Skeletal muscle tissue (tissue), 3 donors: ENCODE measurements at regions not wholly inside any gene's neighbourhood (a gene's known extent, or its start where the extent isn't known, plus 50 kb on each side); places are given as distances from the start of the nearest gene placed in this dataset.
"Not testable (repeated sequence)": the region's sequence is repeated elsewhere in the genome, so short reads cannot be mapped to it uniquely, and the experiment has no call there.

ENCODE experiments used
- H3K27ac ChIP-seq: one replicate; pipeline ENCODE4 v1.7.0; 2013; ENCODE audit warnings: mild to moderate bottlenecking, low read depth, low read length, inconsistent platforms
- H3K27me3 ChIP-seq, 3 donors: one replicate each; pipeline ENCODE4 v1.7.0; 2013; ENCODE audit warnings: low read length in 3 of 3; ENCODE audit not compliant: control insufficient read depth in 3 of 3, insufficient read depth in 3 of 3
- H3K36me3 ChIP-seq, 3 donors: one replicate each; pipeline ENCODE4 v1.7.0; 2013; ENCODE audit warnings: low read length in 3 of 3; ENCODE audit not compliant: control insufficient read depth in 3 of 3, insufficient read depth in 3 of 3
- H3K4me1 ChIP-seq, 3 donors: one replicate each; pipeline ENCODE4 v1.7.0; 2013; ENCODE audit warnings: low read length in 3 of 3, mild to moderate bottlenecking in 3 of 3; ENCODE audit not compliant: control insufficient read depth in 3 of 3, insufficient read depth in 3 of 3
- H3K4me3 ChIP-seq, 3 donors: one replicate each; pipeline ENCODE4 v1.7.0; 2013; ENCODE audit warnings: low read length in 3 of 3
- H3K9ac ChIP-seq, 3 donors: one replicate each; pipeline ENCODE4 v1.7.0; 2013; ENCODE audit warnings: low read length in 3 of 3, mild to moderate bottlenecking in 3 of 3, moderate library complexity in 2 of 3, low read depth in 1 of 3
- H3K9me3 ChIP-seq, 3 donors: one replicate each; pipeline ENCODE4 v1.7.0; 2013; ENCODE audit warnings: low read length in 3 of 3; ENCODE audit not compliant: control insufficient read depth in 3 of 3
- donor health status: Osteomylitis.

DNA sequence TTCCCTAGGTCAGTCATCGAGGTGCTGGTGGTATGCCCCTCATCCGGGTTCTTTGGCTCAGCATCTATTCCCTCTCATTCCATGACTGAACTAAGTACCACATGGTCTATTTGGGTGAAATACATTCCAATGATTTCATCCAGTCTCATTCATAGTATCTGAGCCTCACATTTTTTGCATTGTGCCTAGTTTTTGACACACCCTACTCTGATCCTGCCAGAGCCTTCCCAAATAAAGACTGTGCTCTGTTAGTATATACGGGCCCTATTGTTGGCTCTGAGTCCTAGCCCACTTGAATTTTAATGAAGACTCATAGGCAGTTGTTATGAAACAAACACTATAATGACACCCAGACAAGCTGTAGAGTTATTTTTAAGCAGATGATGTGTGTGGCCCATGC lies 740.7 kb downstream of the CETN3 start:
- H3K9me3 ChIP-seq = no peaks in the 10 kb centered on the region
- no peaks in the 10 kb centered on the region for H3K36me3 ChIP-seq
- no peak overlapping the region for H3K27ac ChIP-seq
- H3K9ac ChIP-seq = no peak overlapping the region
- H3K4me1 ChIP-seq = no peaks in the 10 kb centered on the region
- no peak overlapping the region for H3K4me3 ChIP-seq
- no peaks in the 10 kb centered on the region for H3K27me3 ChIP-seq

DNA sequence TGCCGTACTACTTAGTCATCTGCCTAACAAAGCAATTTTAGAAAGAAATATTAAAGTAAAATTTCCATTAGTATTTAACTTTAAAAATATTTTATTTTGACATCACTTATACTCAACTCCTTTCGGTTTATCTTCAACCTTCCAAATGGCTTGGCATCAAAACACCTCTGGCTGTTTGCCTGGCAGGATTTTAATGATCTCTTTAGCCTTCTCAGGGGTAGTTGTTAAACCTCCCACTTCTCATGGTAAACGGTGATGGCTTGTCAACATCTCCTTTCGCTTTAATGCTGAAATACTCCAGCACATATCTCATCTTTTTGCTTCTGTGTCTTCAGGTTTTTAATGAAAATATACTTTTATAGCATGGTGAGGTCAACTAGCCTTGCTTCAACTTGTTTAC lies 747.1 kb downstream of the CETN3 start:
- H3K4me1 ChIP-seq = no peaks in the 10 kb centered on the region
- no peak overlapping the region for H3K9ac ChIP-seq
- no peak overlapping the region for H3K27ac ChIP-seq
- H3K4me3 ChIP-seq = no peak overlapping the region
- no peaks in the 10 kb centered on the region for H3K27me3 ChIP-seq
- H3K9me3 ChIP-seq = peaks cover 0 to 2% (median 0%) of the 10 kb centered on the region in 3 donors
- H3K36me3 ChIP-seq = no peaks in the 10 kb centered on the region

DNA sequence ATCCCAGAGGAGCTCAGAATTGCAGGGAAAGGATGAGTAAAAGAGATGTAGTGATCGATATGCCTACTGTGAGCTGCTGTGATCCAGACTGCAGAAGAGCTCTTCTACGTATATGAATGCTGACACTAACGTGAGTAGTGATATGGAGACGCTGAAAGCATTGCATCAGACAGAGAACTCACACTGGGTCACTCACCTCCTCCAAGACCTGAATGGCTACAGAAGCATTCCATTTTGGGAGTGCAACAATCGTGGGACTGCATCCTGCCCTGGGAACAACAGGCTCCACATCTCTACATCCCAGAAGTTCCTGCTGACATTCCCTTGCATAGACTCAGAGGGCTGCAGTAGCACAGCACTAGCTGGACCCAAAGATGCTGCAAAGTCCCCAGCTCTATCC lies 755.9 kb upstream of the MEF2C start:
- Histone ChIP-seq H3K4me1 (no peaks in the 10 kb centered on the region), H3K27me3 (no peaks in the 10 kb centered on the region), H3K36me3 (no peaks in the 10 kb centered on the region), H3K27ac (no peak overlapping the region), H3K4me3 (no peak overlapping the region), H3K9me3 (no peaks in the 10 kb centered on the region), H3K9ac (no peak overlapping the region)

DNA sequence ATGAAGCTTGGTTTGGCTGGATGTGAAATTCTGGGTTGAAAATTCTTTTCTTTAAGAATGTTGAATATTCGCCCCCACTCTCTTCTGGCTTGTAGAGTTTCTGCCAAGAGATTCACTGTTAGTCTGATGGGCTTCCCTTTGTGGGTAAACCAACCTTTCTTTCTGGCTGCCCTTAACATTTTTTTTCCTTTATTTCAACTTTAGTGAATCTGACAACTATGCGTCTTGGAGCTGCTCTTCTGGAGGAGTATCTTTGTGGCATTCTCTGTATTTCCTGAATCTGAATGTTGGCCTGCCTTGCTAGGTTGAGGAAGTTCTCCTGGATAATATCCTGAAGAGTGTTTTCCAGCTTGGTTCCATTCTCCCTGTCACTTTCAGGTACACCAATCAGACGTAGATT lies 751.2 kb upstream of the MEF2C start:
- not testable (repeated sequence) for H3K36me3 ChIP-seq, H3K27ac ChIP-seq, H3K4me1 ChIP-seq, H3K27me3 ChIP-seq, H3K9me3 ChIP-seq, H3K9ac ChIP-seq, H3K4me3 ChIP-seq

DNA sequence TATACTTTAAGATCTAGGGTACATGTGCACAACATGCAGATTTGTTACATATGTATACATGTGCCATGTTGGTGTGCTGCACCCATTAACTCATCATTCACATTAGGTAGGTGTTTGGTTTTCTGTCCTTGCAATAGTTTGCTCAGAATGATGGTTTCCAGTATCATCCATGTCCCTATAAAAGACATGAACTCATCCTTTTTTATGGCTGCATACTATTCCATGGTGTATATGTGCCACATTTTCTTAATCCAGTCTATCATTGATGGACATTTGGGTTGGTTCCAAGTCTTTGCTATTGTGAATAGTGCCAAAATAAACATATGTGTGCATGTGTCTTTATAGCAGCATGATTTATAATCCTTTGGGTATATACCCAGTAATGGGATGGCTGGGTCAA lies 747.1 kb upstream of the MEF2C start:
- not testable (repeated sequence) for H3K9ac ChIP-seq, H3K9me3 ChIP-seq

DNA sequence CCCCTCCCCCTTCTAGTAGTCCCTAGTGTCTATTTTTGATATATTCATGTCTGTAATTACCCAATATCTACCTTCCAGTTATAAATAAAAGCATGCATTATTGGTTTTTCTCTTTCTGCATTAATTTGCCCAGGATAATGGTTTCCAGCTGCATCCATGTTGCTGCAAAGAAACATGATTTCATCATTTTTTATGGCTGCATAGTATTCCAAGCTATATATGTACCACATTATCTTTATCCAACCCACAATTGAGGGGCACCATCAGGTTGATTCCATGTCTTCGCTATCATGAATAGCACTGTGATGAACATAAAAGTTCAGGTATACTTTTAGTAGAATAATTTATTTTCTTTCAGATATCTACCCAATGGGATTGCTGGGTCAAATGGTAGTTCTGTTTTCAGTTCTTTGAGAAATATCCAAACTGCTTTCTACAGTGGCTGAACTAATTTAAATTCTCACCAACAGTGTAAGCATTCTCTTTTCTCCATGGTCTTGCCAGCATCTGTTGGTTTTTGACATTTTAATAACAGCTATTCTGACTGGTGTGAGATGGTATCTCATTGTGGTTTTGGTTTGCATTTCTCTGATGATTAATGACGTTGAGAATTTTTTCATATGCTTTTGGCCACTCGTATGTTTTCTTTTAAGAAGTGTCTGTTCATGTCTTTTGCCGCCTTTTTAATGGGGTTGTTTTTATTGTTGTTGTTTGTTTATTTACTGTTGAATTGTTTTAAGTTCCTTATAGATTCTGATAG lies 746.1 kb upstream of the MEF2C start:
- Histone ChIP-seq H3K36me3 (no peaks in the 10 kb centered on the region), H3K4me1 (no peaks in the 10 kb centered on the region), H3K27me3 (no peaks in the 10 kb centered on the region), H3K27ac (no peak overlapping the region), H3K9me3 (peaks cover 0 to 4% (median 0%) of the 10 kb centered on the region in 3 donors), H3K4me3 (no peak overlapping the region), H3K9ac (no peak overlapping the region)

More for the DNA sequence above, 747.1 kb upstream of the MEF2C start:
- H3K4me3 ChIP-seq, H3K4me1 ChIP-seq, H3K36me3 ChIP-seq, H3K27me3 ChIP-seq, H3K27ac ChIP-seq: not testable (repeated sequence)

DNA sequence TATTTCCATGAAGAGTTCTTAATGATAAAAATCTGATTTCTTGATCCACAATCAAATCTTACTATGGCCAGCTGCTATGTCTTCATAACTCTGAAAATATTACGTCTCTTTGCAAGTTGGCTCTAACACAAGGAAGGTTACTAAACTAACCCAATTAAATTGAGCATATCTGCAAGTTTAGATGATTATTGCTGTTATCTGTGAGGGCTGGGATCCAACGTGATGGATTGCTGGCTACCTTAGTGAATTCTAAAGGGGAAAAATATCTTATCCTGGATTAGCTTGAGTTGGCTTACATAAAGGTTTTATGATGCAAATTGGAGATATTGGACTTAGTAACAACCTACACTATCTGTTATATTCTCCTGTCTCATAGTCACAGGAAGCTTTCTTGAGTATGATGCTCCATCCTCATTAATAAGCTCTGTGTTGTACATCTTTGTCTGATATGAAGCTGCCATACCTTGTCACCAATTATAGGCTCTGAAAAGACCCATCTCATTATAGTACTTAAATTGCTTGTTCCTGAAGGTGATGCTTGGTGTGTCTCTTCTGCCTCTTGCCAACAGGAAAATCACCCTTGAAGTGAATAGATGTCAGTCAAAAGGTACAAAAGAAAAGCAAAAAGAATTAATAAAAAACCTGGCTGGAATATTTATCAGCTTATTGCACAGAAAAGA lies 733.0 kb upstream of the MEF2C start:
- no peaks in the 10 kb centered on the region for H3K36me3 ChIP-seq
- no peak overlapping the region for H3K9ac ChIP-seq
- no peaks in the 10 kb centered on the region for H3K27me3 ChIP-seq
- H3K4me3 ChIP-seq = no peak overlapping the region
- H3K4me1 ChIP-seq = no peaks in the 10 kb centered on the region
- no peaks in the 10 kb centered on the region for H3K9me3 ChIP-seq
- no peak overlapping the region for H3K27ac ChIP-seq

DNA sequence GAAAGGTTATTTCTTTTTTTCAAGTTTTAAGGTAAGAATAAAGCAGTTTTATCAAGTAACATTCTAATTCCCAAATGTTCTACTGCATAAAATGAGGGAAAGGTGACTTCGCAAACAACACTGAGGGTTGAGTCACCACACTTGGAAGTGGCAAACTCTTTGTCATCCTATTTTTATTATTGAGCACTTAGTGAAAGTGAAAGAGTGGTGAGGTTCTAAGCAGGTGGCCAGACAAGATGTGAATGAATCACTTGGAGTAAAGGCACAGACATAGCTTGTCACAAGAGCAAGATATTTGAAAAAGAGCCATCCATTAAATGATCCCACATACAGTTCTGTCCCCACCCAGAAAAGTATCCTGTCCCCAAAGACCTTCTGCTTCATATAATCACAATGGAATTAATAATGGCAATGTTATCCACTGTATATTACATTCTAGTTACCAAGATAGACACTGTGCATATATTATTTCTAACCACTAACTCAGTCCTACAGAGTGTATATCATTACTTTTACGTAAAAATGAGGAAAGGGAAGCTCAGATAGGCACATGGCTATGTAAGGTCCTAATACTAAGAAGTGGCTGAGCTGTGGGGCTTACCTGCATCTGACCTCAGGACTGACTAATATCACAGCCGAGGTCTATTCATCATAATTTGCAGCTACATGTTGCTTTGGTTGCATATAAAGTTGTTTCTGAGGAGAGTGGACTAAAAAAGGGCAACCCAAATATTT lies 730.4 kb upstream of the MEF2C start:
- H3K9me3 ChIP-seq = no peaks in the 10 kb centered on the region
- H3K36me3 ChIP-seq = no peaks in the 10 kb centered on the region
- no peak overlapping the region for H3K27ac ChIP-seq
- H3K4me1 ChIP-seq = no peaks in the 10 kb centered on the region
- no peak overlapping the region for H3K9ac ChIP-seq
- H3K27me3 ChIP-seq = no peaks in the 10 kb centered on the region
- H3K4me3 ChIP-seq = no peak overlapping the region

DNA sequence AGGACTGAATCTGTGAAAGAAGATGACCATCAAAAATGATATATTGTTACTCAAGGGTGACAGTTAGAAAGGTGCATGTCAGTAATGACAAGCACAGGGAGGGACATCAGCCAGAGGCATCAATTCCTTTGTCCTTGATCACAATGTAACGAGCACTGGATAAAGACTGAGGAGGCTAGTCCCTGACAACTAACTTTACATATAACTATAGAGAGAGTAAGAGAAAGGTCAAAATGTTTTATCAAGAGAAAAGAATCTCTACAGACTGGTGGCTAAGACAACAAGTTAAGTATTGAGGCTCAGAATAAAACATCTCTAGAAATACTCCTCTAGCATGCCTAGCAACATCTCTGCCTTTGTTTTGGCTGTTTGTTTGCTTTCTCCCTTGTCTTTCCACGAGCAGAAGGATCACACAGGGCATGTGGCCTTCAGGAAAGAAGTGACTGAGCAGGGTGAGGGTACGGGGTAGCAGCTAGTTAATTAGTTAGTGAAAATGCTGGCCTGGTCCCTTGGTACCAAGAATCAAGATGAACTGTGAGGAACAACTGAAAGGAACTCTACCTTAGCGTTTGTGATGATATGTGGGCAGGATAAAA lies 724.1 kb upstream of the MEF2C start:
- H3K9me3 ChIP-seq = no peaks in the 10 kb centered on the region
- H3K27me3 ChIP-seq = no peaks in the 10 kb centered on the region
- H3K9ac ChIP-seq = no peak overlapping the region
- H3K36me3 ChIP-seq = no peaks in the 10 kb centered on the region
- H3K4me1 ChIP-seq = no peaks in the 10 kb centered on the region
- no peak overlapping the region for H3K4me3 ChIP-seq
- no peak overlapping the region for H3K27ac ChIP-seq

DNA sequence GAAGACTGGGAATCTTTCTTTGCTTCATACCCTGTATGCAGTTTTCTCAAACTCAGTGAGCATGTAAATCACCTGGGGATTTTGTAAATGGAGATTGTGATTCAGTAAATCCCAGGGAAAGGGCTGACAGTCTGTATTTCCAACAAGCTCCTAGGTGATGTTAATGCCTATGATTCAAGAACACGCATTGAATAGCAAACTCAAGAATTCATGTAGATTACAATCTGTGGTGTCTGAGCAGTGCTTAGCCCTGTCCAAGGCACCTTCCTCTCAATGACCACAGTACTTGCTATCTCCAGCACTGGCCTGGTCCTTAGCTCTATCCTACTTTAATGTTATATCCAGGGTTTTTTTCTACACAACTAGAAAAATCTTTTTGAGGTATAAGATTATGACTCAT lies 721.4 kb upstream of the MEF2C start:
- Histone ChIP-seq H3K9ac (no peak overlapping the region), H3K4me1 (no peaks in the 10 kb centered on the region), H3K36me3 (no peaks in the 10 kb centered on the region), H3K9me3 (no peaks in the 10 kb centered on the region), H3K4me3 (no peak overlapping the region), H3K27ac (no peak overlapping the region), H3K27me3 (no peaks in the 10 kb centered on the region)
